OCI-LY1 (cell line): ENCODE measurements at regions not wholly inside any gene's neighbourhood (a gene's known extent, or its start where the extent isn't known, plus 50 kb on each side); places are given as distances from the start of the nearest gene placed in this dataset.

ENCODE experiments used
- H2AFZ ChIP-seq: fragments of 200-600 bp; sonication (generic), shearing (Covaris generic); 2 replicates; pipeline ENCODE4 v1.6.0; 2014; ENCODE audit warnings: antibody characterized with exemption, mild to moderate bottlenecking, low read length
- H3F3A ChIP-seq: fragments of 200-600 bp; sonication (generic), shearing (Covaris generic); 2 replicates; pipeline ENCODE4 v1.6.0; 2014; ENCODE audit warnings: mild to moderate bottlenecking, antibody characterized with exemption, low read length, moderate library complexity; ENCODE audit not compliant: insufficient read depth
- H3K27ac ChIP-seq: fragments of 200-600 bp; sonication (generic); 2 replicates; pipeline ENCODE4 v1.5.1; 2014; ENCODE audit warnings: low read length, mixed run types, mild to moderate bottlenecking, low read depth; ENCODE audit not compliant: poor library complexity, severe bottlenecking
- H3K27me3 ChIP-seq: fragments of 200-600 bp; sonication (generic); 2 replicates; pipeline ENCODE4 v1.6.0; 2014; ENCODE audit warnings: antibody characterized with exemption, mild to moderate bottlenecking, low read length, moderate library complexity; ENCODE audit not compliant: insufficient read depth
- H3K36me3 ChIP-seq: fragments of 200-600 bp; sonication (generic); 2 replicates; pipeline ENCODE4 v1.6.1; 2014; ENCODE audit warnings: mild to moderate bottlenecking, antibody characterized with exemption, low read length, moderate library complexity, mixed read lengths; ENCODE audit not compliant: insufficient read depth
- H3K4me1 ChIP-seq: fragments of 200-600 bp; sonication (generic); 2 replicates; pipeline ENCODE4 v1.5.1; 2014; ENCODE audit warnings: mild to moderate bottlenecking, low read length, moderate library complexity; ENCODE audit not compliant: insufficient read depth, severe bottlenecking
- H3K4me2 ChIP-seq: fragments of 200-600 bp; sonication (generic), shearing (Covaris generic); 2 replicates; pipeline ENCODE4 v1.6.1; 2014; ENCODE audit warnings: low read length
- H3K4me3 ChIP-seq: fragments of 200-600 bp; sonication (generic); 2 replicates; pipeline ENCODE4 v1.5.1; 2014; ENCODE audit warnings: low read length, low read depth, mild to moderate bottlenecking, mixed read lengths; ENCODE audit not compliant: poor library complexity, severe bottlenecking
- H3K79me2 ChIP-seq: fragments of 200-600 bp; shearing (Covaris generic); 2 replicates; pipeline ENCODE4 v1.6.1; 2016; ENCODE audit warnings: mixed run types, low read length, mixed read lengths; ENCODE audit not compliant: insufficient read depth
- H3K9ac ChIP-seq: fragments of 200-600 bp; sonication (generic), shearing (Covaris generic); 2 replicates; pipeline ENCODE4 v1.6.1; 2014; ENCODE audit warnings: mild to moderate bottlenecking, low read length, mixed read lengths
- H3K9me2 ChIP-seq: fragments of 200-600 bp; sonication (generic), shearing (Covaris generic); 2 replicates; pipeline ENCODE4 v1.6.1; 2014; ENCODE audit warnings: low read depth, mild to moderate bottlenecking, low read length, mixed read lengths
- H3K9me3 ChIP-seq: fragments of 200-600 bp; shearing (Covaris generic); 2 replicates; pipeline ENCODE4 v1.6.1; 2014; ENCODE audit warnings: low read length, mixed read lengths
- H4K20me1 ChIP-seq: fragments of 200-600 bp; sonication (generic), shearing (Covaris generic); 2 replicates; pipeline ENCODE4 v1.6.0; 2016; ENCODE audit warnings: mild to moderate bottlenecking, low read length; ENCODE audit not compliant: insufficient read depth
- EZH2 ChIP-seq: fragments of 200-600 bp; sonication (generic), shearing (Covaris generic); IDR thresholded peaks from 2 replicates; pipeline ENCODE4 v1.8.0; 2017; ENCODE audit warnings: borderline replicate concordance, mixed run types, mild to moderate bottlenecking, antibody characterized with exemption, low read length, moderate library complexity, mixed read lengths
- TF ChIP-seq, protein P1 (sequence below): fragments of 200-600 bp; sonication (generic), shearing (Covaris generic); IDR thresholded peaks from 2 replicates; pipeline ENCODE4 v1.5.1; 2017; ENCODE audit warnings: mild to moderate bottlenecking, antibody characterized with exemption, low read length, moderate library complexity, mixed read lengths

DNA sequence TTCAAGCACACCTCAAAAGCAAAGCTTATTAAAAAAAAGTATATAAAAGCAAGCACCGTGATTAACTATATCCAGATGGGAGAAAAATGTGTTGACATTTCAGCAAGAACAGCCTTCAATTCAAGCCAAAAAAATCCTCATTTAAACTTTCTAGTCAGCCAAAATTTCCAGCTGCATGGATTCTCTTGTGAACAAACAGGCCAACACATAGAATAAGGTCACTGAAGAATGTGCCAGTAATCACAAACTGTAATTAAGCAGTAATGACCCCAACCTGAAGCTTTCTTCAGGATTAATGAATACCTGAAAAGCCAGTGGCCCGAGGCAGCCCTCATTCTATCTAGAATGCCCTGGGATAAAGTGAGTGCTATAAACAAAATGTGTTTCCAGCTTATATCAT lies 130.7 kb upstream of the KCNMB2 start:
- no peaks in the 10 kb centered on the region for H3K36me3 ChIP-seq
- no peak overlapping the region for H3K4me3 ChIP-seq

DNA sequence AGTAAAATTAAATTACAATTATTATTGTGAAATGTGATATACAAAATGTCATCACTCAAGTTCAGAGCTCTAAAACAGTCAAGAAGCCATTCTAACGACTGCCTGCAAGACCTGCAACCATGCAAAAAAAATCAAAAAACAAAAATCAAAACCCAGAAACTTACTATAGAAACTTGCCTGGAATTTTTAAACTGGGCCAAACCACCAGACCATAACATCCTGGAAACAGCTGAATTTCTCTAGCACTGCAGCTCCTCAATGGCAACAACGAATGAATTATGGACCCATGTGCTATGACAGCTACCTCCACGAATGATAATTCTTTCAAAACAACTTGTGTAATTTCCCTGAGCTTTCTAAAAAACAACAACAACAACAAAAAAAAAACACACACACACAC lies 130.0 kb upstream of the KCNMB2 start:
- Histone ChIP-seq H3K4me2 (no peak overlapping the region), H3F3A (no peaks in the 10 kb centered on the region), H3K9me3 (no peaks in the 10 kb centered on the region), H3K4me3 (no peak overlapping the region), H3K4me1 (no peaks in the 10 kb centered on the region), H3K36me3 (no peaks in the 10 kb centered on the region), H3K27ac (no peak overlapping the region), H3K9me2 (no peaks in the 10 kb centered on the region), H2AFZ (no peak overlapping the region), H3K9ac (no peak overlapping the region), H3K79me2 (no peaks in the 10 kb centered on the region), H4K20me1 (no peaks in the 10 kb centered on the region), H3K27me3 (no peaks in the 10 kb centered on the region)
- TF ChIP-seq EZH2: no peak
- TF ChIP-seq, protein P1, sequence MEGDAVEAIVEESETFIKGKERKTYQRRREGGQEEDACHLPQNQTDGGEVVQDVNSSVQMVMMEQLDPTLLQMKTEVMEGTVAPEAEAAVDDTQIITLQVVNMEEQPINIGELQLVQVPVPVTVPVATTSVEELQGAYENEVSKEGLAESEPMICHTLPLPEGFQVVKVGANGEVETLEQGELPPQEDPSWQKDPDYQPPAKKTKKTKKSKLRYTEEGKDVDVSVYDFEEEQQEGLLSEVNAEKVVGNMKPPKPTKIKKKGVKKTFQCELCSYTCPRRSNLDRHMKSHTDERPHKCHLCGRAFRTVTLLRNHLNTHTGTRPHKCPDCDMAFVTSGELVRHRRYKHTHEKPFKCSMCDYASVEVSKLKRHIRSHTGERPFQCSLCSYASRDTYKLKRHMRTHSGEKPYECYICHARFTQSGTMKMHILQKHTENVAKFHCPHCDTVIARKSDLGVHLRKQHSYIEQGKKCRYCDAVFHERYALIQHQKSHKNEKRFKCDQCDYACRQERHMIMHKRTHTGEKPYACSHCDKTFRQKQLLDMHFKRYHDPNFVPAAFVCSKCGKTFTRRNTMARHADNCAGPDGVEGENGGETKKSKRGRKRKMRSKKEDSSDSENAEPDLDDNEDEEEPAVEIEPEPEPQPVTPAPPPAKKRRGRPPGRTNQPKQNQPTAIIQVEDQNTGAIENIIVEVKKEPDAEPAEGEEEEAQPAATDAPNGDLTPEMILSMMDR: no peak

More for the DNA sequence above, 130.7 kb upstream of the KCNMB2 start:
- H3F3A ChIP-seq: no peaks in the 10 kb centered on the region
- H3K79me2 ChIP-seq: no peaks in the 10 kb centered on the region
- TF ChIP-seq, protein P1: no peak
- no peak for TF ChIP-seq EZH2
- no peak overlapping the region for H3K9ac ChIP-seq
- no peaks in the 10 kb centered on the region for H3K9me3 ChIP-seq
- H3K4me1 ChIP-seq: no peaks in the 10 kb centered on the region
- no peak overlapping the region for H2AFZ ChIP-seq
- no peak overlapping the region for H3K27ac ChIP-seq
- no peaks in the 10 kb centered on the region for H4K20me1 ChIP-seq
- no peaks in the 10 kb centered on the region for H3K27me3 ChIP-seq
- H3K4me2 ChIP-seq: no peak overlapping the region
- H3K9me2 ChIP-seq: no peaks in the 10 kb centered on the region

DNA sequence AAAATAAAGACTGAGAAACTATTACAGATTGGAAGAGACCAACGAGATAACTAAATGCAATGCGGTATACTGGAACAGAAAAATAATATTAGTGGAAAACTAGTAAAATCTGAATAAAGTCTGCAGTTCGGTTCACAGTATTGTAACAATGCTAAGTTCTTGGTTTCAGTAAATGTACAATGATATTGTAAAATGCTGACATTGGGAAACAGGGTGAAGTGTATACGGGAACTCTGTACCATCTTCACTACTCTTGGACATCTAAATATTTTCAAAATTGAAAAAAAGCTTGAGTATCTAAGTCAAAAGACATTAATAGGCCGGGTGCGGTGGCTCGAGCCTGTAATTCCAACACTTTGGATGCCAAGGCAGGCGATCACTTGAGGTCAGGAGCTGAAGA lies 120.9 kb upstream of the KCNMB2 start:
- Histone ChIP-seq H3F3A (no peaks in the 10 kb centered on the region), H3K4me3 (no peak overlapping the region), H3K9me2 (no peaks in the 10 kb centered on the region), H4K20me1 (no peaks in the 10 kb centered on the region), H3K9ac (no peak overlapping the region), H3K79me2 (no peaks in the 10 kb centered on the region), H3K36me3 (no peaks in the 10 kb centered on the region), H3K27ac (no peak overlapping the region), H3K9me3 (no peaks in the 10 kb centered on the region), H3K4me1 (no peaks in the 10 kb centered on the region), H3K4me2 (no peak overlapping the region), H3K27me3 (no peaks in the 10 kb centered on the region), H2AFZ (no peak overlapping the region)
- TF ChIP-seq, protein P1: no peak
